Medulla oblongata (tissue), 1 donor: ENCODE measurements at regions not wholly inside any gene's neighbourhood (a gene's known extent, or its start where the extent isn't known, plus 50 kb on each side); places are given as distances from the start of the nearest gene placed in this dataset.

ENCODE experiments used
- DNase-seq: peaks from one replicate; pipeline ENCODE4 v3.0.0-alpha.2; 2015; ENCODE audit errors: extremely low spot score

DNA sequence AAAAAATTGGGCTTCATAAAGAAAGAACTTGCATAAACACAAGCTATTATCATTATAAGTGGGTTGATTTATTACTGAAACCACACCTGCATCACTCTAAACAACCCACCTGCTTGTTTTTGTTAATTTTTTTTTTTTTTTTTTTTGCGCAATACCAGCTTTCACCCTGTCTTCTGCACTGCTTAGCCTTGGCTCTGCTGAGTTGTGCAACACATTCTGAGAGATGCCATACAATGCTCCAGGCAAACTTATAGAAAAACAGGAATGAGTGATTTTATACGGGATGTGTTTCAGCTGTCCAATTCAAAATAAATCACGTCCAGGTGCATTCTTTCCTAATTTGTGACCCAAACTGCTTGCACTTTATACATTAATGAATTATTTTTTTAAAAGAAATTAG is 923.6 kb downstream of the GATA3 start:
- no peak for DNase-seq

DNA sequence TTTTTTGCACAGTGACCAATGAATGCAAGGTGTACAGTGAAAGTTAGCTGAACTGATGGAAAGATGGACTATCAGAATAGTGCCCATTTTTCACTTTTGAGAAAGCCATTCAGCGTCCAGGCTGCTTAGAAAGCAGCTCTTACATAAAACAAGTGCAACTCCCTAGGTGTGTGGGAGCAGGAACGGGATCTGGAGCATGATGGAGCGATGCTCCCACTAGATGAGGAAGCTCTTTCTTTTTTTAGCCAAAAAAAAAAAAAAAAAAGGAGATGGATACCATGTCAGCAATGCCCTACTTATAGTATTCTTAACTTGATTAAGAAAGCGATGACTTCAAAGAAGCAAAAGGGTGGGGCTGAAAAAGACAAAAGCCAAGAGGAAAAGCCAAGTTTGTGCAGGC is 925.5 kb downstream of the GATA3 start:
- DNase-seq = no peak

DNA sequence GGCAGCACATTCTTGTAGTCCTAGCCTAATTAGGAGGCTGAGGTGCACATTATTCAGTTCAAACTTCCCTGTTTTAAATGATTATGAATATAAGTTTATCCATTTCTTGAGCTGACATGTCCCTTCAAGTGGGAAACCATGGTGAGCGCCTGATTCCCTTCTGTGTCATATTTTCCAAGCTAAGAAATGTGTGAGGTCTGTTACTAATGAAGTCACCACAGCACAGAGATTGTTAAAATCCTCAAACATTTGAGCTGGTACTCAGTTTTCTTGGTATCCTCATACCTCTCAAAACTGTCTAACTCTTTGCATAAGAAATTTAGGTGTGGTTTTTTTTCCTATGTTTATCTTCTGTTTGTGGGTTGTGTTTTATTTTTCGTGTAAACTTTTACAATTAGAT is 926.8 kb downstream of the GATA3 start:
- no peak for DNase-seq

DNA sequence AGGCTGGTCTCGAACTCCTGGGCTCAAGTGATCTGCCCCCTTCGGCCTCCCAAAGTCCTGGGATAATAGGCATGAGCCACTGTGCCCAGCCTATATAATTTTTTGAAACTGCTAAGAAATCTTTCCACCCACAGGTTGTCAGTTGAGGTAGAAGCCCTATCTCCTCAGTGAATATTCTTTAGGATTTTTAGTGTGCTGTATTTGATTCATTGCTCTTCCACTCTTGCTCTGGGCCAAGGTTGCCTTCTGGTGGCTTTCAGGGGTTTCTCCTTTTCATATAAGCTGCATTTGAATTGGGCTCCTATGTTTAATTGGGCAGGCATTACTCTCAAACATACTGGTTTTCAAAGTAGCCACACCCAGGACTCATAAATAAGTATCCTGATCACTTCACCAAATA is 931.2 kb downstream of the GATA3 start:
- no peak for DNase-seq

DNA sequence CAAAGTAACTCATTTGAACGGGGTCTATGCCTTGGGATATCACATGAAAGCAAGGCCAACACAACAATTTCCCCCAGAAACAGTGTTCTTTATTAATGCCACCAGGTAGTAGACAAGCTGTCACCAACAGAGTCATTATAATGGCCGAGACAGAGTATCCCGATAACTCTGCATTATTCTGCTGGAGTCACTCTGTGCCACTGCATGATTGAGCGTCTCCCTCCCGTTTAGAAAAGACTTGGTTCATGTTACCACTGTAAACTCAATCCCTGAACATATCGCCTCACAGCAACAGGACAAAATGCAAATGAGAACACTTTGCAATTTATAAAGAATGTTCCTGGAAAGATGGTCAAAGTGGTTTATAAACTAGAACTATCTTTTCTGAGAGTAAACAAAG is 932.5 kb downstream of the GATA3 start:
- DNase-seq = no peak

DNA sequence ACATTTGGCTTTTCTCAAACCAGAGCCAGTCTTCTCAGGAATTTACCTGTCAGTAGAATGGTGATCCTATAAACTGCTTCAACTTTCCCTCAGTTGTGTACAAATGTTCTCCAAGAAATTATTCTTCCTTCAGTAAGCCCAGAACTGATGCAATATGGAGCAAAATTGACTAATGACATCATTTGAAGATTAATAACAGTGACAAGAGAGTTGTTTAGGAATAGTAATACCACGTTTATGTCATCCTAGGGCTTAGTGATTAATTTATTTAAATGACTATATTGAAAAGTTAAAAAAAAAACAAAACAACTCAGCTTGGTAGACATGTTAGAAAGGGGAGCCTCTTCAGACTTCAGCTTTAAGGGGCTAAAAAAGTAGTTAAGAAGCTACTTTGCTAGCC is 933.2 kb downstream of the GATA3 start:
- DNase-seq = no peak

DNA sequence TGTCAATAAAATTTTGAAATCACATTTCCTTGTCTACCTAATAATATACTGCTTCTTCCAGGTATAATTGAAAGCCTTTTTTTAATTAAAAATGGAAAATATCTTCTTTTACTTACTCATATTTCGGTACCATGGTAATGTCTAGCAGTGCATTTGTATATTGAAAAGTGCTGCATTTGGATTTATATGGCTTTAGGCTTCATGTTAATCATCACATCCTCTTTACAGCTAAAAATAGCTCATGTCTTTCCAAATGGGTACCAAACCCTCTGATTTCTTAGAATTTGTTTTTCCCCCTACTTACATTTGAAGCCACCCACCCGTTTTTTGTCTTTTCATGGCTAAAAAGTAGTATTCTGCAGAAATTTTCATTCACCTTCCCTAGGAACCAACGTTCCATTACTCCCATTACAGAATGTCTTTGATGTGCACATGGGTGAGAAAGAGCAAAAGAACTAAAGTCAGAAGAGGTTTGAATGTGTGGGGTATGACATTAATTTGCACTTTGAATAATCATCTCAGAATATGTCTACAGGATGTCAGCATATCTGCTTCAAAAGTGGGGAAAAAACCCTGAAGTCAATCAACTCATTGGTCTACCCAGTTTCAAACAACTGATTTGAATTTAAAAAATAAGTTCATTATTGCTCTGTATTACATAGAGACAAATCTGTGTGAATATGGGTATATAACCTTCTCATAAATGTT is 935.9 kb downstream of the GATA3 start:
- no peak for DNase-seq

DNA sequence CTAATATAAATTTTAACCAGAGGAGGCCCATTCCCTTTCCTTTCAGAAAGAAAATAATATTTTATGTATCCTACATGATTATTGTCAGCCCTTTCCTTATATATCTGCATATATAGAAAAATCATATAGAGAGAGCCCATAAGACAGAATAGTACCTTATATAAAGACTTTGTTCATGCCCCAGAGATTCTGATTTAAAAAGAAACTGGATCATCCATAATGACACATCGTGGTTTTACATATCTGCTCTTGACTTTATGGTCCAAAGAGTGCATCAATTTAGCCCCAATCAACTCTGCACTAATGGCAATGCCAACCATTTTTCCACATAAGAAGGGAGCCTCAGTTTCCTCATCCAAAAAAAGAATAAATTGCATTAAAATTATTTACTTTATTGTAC is 937.5 kb downstream of the GATA3 start:
- DNase-seq = no peak

DNA sequence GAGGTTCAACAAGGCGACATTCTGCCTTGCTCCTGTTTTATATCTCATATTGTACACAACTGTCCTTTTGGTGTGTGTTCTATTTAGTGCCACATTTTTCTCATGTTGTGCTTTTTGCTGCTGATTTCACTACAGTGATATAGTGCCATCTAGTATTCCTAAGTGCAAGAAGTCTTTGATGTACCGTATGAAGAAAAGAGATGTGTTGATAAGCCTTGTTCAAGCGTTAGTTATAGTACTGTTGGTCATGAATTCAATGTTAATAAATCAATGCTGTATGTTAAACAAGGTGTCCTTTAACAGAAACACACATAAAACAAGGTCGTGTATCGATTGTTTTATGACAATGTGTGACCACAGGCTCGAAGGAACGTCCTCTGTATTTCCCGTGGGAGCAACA is 939.4 kb downstream of the GATA3 start:
- DNase-seq = no peak

DNA sequence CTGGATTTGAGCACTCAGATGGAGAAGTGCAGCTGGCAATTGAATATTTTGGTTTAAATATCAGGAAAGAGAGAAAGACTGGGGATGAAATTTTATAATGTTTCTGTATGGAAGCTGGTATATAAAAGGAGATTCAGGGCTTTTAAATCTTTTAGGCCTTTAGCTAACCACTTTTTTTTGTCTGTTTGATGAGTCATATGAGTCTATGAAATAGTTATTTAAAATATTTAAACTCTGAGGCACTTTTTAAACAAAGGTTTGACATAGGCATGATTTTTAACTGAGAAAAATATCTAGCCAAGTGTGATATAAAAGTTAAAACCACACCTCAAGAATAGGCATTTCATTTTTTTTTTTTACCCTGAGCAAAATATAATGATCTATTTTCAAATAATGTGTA is 944.3 kb downstream of the GATA3 start:
- no peak for DNase-seq

DNA sequence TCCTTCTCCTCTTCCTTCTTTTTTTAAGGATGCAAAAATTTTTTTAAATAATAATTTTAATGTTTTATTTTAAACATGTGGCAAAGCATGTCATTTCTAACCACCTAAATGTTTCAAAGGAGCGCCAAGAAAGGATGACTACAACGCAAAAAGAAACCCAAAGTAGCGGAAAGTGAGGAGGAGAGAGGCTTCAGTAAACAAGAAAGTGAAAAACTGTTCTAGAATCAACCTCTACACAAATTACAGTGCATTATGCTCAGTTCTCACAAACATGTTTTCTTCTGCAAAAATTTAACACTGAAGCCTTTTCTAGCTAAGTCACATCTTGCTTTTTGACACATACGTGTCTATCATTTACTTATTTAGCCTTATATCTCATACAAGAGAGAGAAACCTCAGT is 948.6 kb downstream of the GATA3 start:
- no peak for DNase-seq

DNA sequence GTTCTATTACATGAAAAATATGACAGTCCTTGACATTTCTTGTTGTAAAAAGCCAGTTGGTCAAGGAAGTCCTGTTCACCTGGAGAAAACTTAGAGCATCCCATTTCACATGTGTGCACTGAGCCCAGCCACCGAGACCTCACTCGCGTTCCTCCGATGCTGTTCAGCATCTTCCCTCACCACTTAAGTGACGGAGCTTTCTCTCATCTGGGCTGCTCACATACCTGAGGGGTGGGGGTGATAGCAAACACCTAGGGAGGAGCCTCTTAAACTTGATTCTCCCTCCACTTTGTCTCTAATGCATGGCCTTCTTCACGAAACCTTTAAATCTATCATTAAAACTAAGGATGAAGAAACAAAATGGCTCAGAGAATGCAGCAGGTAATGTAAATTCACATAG is 950.2 kb downstream of the GATA3 start:
- DNase-seq = no peak

DNA sequence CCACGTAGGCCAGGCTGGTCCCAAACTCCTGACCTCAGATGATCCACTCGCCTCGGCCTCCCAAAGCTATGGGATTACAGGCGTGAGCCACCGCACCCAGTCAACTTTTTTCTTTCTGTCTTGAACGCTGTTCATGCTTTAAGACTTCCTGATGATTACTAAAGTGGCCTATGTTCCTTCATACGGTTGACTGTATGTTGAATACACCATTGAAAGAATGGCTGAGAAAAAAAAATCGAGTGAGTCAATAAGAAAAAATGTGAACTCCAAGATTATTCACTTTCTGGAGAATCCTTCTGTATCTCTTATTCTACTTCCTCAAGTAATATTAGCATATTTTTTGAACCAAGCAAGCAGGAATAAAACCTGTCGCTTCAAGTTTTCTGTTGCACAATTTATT is 955.0 kb downstream of the GATA3 start:
- DNase-seq = no peak

DNA sequence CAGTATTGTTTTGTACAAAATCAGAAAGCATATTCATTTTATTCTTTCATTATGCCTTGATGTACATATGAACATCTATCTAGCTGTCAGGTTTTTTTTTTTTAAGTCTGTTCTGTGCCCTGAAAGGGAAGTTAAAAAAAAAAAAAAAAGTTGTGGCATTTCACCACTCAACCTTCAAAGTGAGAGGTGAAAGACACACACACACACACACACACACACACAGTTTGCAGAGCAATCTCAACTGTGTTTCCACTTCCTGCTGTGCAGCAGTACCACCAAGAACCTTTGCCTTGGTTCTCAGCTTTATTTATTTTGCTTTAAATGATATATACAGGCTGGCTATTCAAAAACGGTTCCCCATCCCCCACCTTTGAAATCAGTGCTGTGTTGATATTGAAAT is 955.6 kb downstream of the GATA3 start:
- no peak for DNase-seq

DNA sequence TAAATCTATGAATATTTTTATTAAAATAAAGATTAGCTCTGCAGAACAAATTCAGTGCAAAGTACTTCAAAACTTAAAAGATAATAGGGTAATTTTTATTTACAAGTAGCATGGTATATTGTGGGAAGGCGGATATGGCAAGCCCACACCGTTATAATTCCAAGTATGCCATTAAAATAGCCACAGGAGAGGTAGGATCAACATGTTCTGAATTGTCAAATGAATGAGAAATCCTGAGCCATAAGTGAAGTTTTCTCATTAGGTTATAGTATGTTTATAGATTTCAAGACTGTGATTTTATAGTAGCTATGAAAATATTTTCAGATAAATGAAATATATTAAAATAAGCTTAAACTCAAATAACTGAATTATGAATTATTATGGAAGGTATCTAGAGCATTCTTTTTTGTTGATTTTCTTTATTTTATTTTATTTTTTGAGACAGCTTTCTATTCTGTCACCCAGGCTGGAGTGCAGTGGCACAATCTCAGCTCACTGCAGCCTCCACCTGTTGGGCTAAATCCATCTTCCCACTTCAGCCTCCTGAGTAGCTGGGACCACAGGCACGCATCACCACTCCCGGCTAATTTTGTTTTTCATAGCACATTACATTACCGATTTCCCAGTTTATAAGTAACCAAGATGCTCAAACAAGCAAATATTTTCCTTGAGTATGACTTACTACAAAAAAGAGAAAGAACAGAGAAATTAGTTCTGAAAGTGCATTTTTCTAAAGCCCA is 956.6 kb downstream of the GATA3 start:
- DNase-seq = no peak

DNA sequence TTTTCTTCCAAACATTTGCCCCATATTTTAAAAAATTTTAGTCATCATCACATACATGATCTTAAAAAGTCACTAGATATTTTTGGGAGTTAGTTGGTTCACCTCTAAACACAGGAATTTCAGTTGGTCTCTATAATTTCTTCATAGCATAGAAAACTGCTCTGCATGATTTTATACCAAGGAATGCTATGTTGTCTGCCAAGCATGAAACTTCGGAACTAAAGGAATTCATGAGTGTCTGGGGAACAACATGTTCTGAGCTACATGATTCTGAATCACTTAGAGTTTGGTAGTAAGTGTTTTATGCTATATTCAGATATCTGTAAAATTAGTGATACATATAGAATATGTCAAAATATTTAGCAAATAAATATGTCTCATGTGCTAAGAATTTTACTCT is 957.8 kb downstream of the GATA3 start:
- DNase-seq = no peak

DNA sequence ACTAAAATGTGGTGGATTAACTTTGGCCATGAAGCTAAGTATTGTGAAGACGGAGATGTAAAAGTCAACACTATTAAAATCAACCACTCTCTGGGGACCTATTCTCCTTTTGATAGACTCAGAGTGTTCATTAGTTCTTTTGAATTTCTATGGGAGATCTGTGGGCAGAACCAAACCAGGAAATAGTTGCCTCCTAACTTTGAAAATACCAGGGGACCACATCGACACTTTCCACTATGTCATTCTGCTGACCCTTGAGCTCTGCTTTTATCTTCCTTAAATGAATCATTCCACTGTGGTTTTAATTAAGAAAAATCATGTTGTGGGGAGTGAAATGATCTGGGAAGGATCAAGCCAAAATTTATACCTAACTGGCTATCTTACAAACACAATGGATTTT is 960.5 kb downstream of the GATA3 start:
- DNase-seq = no peak

DNA sequence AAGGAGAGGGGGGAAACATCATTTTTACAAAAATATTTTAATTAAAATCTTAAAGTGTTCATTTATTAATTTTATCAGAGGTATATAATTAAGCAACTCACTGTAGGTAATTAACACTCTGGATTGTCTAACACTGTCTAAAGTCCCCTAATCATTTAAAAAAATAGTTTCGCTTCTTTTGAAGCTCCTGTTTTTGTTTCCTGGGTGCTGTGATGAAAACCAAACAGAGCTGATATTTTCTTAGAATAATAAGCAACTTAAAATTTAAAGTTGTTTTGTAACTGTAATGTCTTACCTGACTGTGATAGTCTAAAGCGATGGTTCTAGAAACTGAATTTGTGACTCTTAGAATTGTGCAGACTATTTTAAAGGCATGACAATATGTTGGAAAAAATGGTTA is 961.0 kb downstream of the GATA3 start:
- no peak for DNase-seq

DNA sequence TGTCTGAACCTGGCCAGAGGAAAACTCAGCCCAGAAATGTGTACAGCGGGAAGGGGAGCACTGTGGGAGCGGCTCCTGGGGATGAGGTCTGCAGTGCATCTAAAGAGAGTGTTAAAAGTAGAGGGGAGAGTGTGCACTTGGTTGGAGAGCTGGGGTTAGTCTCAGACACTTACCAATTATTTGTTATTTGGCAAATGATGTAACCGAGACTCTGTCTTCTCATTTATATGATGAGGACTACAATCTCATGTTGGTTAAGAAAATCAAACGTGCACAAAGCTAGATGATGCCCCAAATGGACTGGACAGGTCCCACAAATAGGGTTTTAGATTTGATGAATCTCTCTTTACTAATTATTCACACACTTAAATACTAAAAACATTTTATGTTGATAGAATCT is 962.4 kb downstream of the GATA3 start:
- no peak for DNase-seq

DNA sequence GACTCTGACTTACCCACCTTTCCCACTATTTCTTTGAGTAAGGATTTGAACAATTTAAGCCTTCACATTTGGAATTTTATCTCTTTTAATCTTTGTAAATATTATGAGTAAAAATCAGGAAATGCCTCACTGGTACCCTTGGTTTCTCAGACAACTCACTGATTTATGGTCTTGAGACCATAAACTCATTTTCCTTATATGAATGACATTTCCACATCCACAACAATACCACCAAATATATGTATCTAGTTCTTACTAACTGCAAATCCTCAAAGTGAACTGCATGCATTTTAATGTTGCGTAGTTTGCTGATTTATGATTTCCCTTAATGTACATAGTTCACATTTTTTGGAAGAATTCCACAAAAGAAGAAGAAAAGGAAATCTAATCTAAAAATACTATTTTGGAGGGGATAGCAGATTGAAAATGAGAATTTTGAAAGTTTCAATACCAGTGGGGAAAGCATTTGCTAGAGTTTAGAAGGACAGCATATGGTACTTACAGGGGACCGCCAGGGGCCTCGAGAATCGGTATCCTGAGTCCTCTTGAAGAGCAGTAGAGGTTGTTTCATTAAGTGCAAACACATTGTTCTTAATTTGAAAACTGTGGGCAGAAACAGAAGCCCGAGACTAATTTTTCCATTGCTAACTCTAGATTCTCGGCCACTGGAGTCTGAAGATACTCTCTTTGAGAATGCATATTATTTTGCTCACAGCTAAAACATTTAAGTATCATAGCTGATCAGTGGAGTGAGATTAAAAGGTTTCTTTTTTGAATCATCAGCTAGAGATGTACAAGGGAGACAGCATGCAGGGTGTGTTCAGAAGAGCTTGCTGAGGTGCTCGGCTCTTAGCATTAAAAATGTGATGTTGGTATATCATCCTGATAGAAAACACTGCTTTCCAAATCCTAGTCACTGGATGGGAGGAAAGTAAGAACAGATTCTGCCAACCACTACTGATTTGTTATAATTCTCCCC is 964.0 kb downstream of the GATA3 start:
- DNase-seq = no peak

DNA sequence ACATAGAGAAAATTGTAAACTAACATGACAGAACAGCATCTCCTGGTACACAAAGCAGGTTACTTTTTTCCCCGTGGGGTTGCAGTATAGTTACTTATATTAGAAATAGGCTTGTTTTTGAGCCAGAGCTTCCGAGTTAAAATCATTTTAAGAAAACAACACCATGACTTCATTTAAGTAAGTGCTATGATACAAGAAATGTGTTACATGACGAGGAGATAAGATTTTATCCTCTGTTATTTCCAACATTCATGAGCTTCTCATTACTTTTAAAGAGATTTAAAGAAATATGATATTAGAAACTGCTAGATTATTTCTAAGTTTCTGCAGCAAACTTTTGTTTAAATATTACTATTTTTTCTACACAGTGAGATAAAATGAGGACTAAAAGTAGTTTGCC is 968.7 kb downstream of the GATA3 start:
- DNase-seq = no peak

DNA sequence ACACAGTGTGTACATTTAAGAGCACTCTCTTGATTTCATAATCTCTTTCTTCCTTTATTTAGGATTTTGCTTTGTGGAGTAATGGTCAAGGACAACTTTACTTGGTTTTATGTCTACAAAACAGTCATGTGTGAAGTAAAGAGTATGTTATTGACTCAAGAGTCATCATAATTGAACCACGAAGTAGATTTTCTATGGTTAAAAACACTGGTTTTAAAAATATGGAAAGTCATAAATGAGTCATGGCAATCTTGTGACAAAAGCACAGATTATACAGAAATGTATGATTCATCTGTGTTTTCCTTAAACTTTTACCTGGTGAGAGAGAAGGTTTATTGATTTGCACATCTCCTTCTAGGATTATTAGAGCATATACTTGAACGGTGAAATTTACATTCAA is 969.7 kb downstream of the GATA3 start:
- DNase-seq = no peak

DNA sequence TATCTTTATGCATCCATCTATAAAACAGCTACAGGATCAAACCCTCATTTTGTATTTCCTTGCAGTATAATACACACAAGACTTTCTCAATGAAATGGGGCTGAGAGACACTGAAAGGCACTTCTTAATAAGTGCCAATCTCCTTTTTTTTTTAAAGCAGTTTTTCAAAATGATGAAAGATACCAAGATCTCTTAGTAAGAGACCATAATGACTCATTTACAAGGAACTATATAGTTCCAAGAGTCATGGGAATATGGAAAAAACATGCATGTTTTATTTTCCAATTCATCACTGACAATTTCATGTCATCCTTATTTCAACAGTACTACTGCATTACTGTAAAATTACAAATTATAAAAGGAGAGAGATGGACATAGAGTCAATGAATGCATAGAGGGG is 973.7 kb downstream of the GATA3 start:
- no peak for DNase-seq
